ENCODE measurements at regions not wholly inside any gene's neighbourhood (a gene's known extent, or its start where the extent isn't known, plus 50 kb on each side); places are given as distances from the start of the nearest gene placed in this dataset.
A peak's percentile ranks its signal among the peaks of the same experiment; 100 is the strongest.

GRCh38 chr10:124259139-124259825, 159.4 kb downstream of the OAT start:
- TF ChIP-seq CTCF (conservative IDR thresholded peaks at IDR 0.05; ENCODE audit: low read depth, low read length) = peak; percentile 35
- DNase-seq (ENCODE audit: low read depth) = peak; percentile 21
- no peak overlapping the region for H3K4me3 ChIP-seq (ENCODE audit: low read depth, low read length)

GRCh38 chr10:124257781-124258180, 160.9 kb downstream of the OAT start:
- DNase-seq (ENCODE audit: low read depth) = no peak
- H3K4me3 ChIP-seq (ENCODE audit: low read depth, low read length) = no peak overlapping the region
- TF ChIP-seq CTCF (conservative IDR thresholded peaks at IDR 0.05; ENCODE audit: low read depth, low read length) = no peak

- DNase-seq (ENCODE audit: low read depth) = no peak
- no peak for TF ChIP-seq CTCF (conservative IDR thresholded peaks at IDR 0.05; ENCODE audit: low read depth, low read length)
- H3K4me3 ChIP-seq (ENCODE audit: low read depth, low read length) = no peak overlapping the region
These were observed 162.6 kb downstream of the OAT start for GRCh38 chr10:124256151-124256550.

GRCh38 chr10:124255556-124255955, 162.2 kb upstream of the CHST15 start:
- DNase-seq (ENCODE audit: low read depth) = no peak
- no peak for TF ChIP-seq CTCF (conservative IDR thresholded peaks at IDR 0.05; ENCODE audit: low read depth, low read length)
- no peak overlapping the region for H3K4me3 ChIP-seq (ENCODE audit: low read depth, low read length)

GRCh38 chr10:124254490-124254889, 161.1 kb upstream of the CHST15 start:
- no peak for DNase-seq (ENCODE audit: low read depth)
- TF ChIP-seq CTCF (conservative IDR thresholded peaks at IDR 0.05; ENCODE audit: low read depth, low read length) = no peak

GRCh38 chr10:124253006-124253405, 159.6 kb upstream of the CHST15 start:
- no peak for DNase-seq (ENCODE audit: low read depth)
- no peak for TF ChIP-seq CTCF (conservative IDR thresholded peaks at IDR 0.05; ENCODE audit: low read depth, low read length)
- H3K4me3 ChIP-seq (ENCODE audit: low read depth, low read length) = no peak overlapping the region

More at GRCh38 chr10:124254490-124254889, 161.1 kb upstream of the CHST15 start:
- no peak overlapping the region for H3K4me3 ChIP-seq (ENCODE audit: low read depth, low read length)

GRCh38 chr10:124252097-124252715, 158.8 kb upstream of the CHST15 start:
- no peak for DNase-seq (ENCODE audit: low read depth)
- H3K4me3 ChIP-seq (ENCODE audit: low read depth, low read length) = no peak overlapping the region
- no peak for TF ChIP-seq CTCF (conservative IDR thresholded peaks at IDR 0.05; ENCODE audit: low read depth, low read length)

Data from choroid plexus epithelial cell (primary cell).